ENCODE measurements at regions not wholly inside any gene's neighbourhood (a gene's known extent, or its start where the extent isn't known, plus 50 kb on each side); places are given as distances from the start of the nearest gene placed in this dataset.

GRCh38 chr7:86155623-86156022 is 488.1 kb upstream of the GRM3 start:
- Histone ChIP-seq H3K36me3 (no peaks in the 10 kb centered on the region), H3K9me3 (no peaks in the 10 kb centered on the region), H3K27ac (no peak overlapping the region), H3K4me3 (no peak overlapping the region), H3K4me1 (no peaks in the 10 kb centered on the region), H3K27me3 (no peaks in the 10 kb centered on the region)
- WGBS, 2 donors (ENCODE audit: low coverage in 1 of 2) = 88 to 100% methylated on average over 1 to 2 of the region's 2 CpGs
- DNase-seq = no peak
- TF ChIP-seq CTCF (IDR thresholded peaks at IDR 0.05) (no peak), EP300 (IDR thresholded peaks at IDR 0.05; ENCODE audit: low read depth) (no peak), POLR2AphosphoS5 (IDR thresholded peaks at IDR 0.05) (no peak), POLR2A (IDR thresholded peaks at IDR 0.05) (no peak)
- in situ Hi-C loops (cut with MboI; ENCODE audit: low pct_ligation_motif_present in 1 of 4, low pct_unique_long_range_greater_than_20kb in 1 of 4, low sequenced_read_pairs in 3 of 4) = no loop called here
- intact Hi-C loops (cut with DNase I; ENCODE audit: low total_unique reads) = no loop called here

- H3K4me3 ChIP-seq = no peak overlapping the region
- no peak for TF ChIP-seq POLR2A (IDR thresholded peaks at IDR 0.05)
- H3K36me3 ChIP-seq = no peaks in the 10 kb centered on the region
- DNase-seq = no peak
- intact Hi-C loops (cut with DNase I; ENCODE audit: low total_unique reads) (no loop called here), in situ Hi-C loops (cut with MboI; ENCODE audit: low pct_ligation_motif_present in 1 of 4, low pct_unique_long_range_greater_than_20kb in 1 of 4, low sequenced_read_pairs in 3 of 4) (no loop called here)
- no peak overlapping the region for H3K27ac ChIP-seq
- H3K9me3 ChIP-seq = no peaks in the 10 kb centered on the region
- no peaks in the 10 kb centered on the region for H3K4me1 ChIP-seq
- no peaks in the 10 kb centered on the region for H3K27me3 ChIP-seq
- 40 to 44% methylated on average over 1 to 2 of the region's 2 CpGs for WGBS, 2 donors (ENCODE audit: low coverage in 1 of 2)
Measured at GRCh38 chr7:86152926-86153325, 490.8 kb upstream of the GRM3 start.

GRCh38 chr7:86149024-86149665 is 494.6 kb upstream of the GRM3 start:
- DNase-seq = no peak
- Histone ChIP-seq H3K27me3 (no peaks in the 10 kb centered on the region), H3K4me1 (no peaks in the 10 kb centered on the region), H3K4me3 (no peak overlapping the region), H3K36me3 (no peaks in the 10 kb centered on the region), H3K9me3 (no peaks in the 10 kb centered on the region), H3K27ac (no peak overlapping the region)
- in situ Hi-C loops (cut with MboI; ENCODE audit: low pct_ligation_motif_present in 1 of 4, low pct_unique_long_range_greater_than_20kb in 1 of 4, low sequenced_read_pairs in 3 of 4) = no loop called here
- intact Hi-C loops (cut with DNase I; ENCODE audit: low total_unique reads) = no loop called here
- no peak for TF ChIP-seq POLR2AphosphoS5 (IDR thresholded peaks at IDR 0.05)
- TF ChIP-seq POLR2A (IDR thresholded peaks at IDR 0.05) = no peak
- no peak for TF ChIP-seq EP300 (IDR thresholded peaks at IDR 0.05; ENCODE audit: low read depth)
- TF ChIP-seq CTCF (IDR thresholded peaks at IDR 0.05) = no peak
- 51% methylated on average over 3 to 4 of the region's 4 CpGs for WGBS, 2 donors (ENCODE audit: low coverage in 1 of 2)

GRCh38 chr7:86148501-86148900 is 495.2 kb upstream of the GRM3 start:
- Histone ChIP-seq H3K27me3 (no peaks in the 10 kb centered on the region), H3K4me1 (no peaks in the 10 kb centered on the region), H3K4me3 (no peak overlapping the region), H3K36me3 (no peaks in the 10 kb centered on the region), H3K9me3 (no peaks in the 10 kb centered on the region), H3K27ac (no peak overlapping the region)
- intact Hi-C loops (cut with DNase I; ENCODE audit: low total_unique reads) (no loop called here), in situ Hi-C loops (cut with MboI; ENCODE audit: low pct_ligation_motif_present in 1 of 4, low pct_unique_long_range_greater_than_20kb in 1 of 4, low sequenced_read_pairs in 3 of 4) (no loop called here)
- no peak for TF ChIP-seq POLR2A (IDR thresholded peaks at IDR 0.05)
- no peak for TF ChIP-seq POLR2AphosphoS5 (IDR thresholded peaks at IDR 0.05)
- TF ChIP-seq CTCF (IDR thresholded peaks at IDR 0.05) = no peak
- no peak for TF ChIP-seq EP300 (IDR thresholded peaks at IDR 0.05; ENCODE audit: low read depth)
- no peak for DNase-seq
- WGBS, 2 donors (ENCODE audit: low coverage in 1 of 2) = 67 to 70% methylated on average over 2 of the region's 2 CpGs

GRCh38 chr7:86137343-86137742 is 506.4 kb upstream of the GRM3 start:
- TF ChIP-seq CTCF (IDR thresholded peaks at IDR 0.05) (no peak), POLR2AphosphoS5 (IDR thresholded peaks at IDR 0.05) (no peak), POLR2A (IDR thresholded peaks at IDR 0.05) (no peak), EP300 (IDR thresholded peaks at IDR 0.05; ENCODE audit: low read depth) (no peak)
- H3K4me1 ChIP-seq = no peaks in the 10 kb centered on the region
- H3K9me3 ChIP-seq = peaks cover 0 to 2% of the 10 kb centered on the region in 2 donors
- no peak for DNase-seq
- H3K4me3 ChIP-seq = no peak overlapping the region
- in situ Hi-C loops (cut with MboI; ENCODE audit: low pct_ligation_motif_present in 1 of 4, low pct_unique_long_range_greater_than_20kb in 1 of 4, low sequenced_read_pairs in 3 of 4) (no loop called here), intact Hi-C loops (cut with DNase I; ENCODE audit: low total_unique reads) (no loop called here)
- H3K27ac ChIP-seq = no peak overlapping the region
- no peaks in the 10 kb centered on the region for H3K36me3 ChIP-seq
- no peaks in the 10 kb centered on the region for H3K27me3 ChIP-seq
